K562 (cell line): ENCODE measurements at regions not wholly inside any gene's neighbourhood (a gene's known extent, or its start where the extent isn't known, plus 50 kb on each side); places are given as distances from the start of the nearest gene placed in this dataset.
"Not testable (repeated sequence)": the region's sequence is repeated elsewhere in the genome, so short reads cannot be mapped to it uniquely, and the experiment has no call there.

Experiments used
- ATAC-seq: fragments of 200-7000 bp; cut with Tn5 transposase; 3 replicates; pipeline ENCODE4 v1.9.1; 2020; ENCODE audit warnings: moderate library complexity
- BruUV-seq: library from RNA; stranded (reverse); fragments of 400-500 nt; replicated peaks from 2 replicates; lab custom pipeline; 2021; lab: Mats Ljungman, UMichigan
- CTCF ChIA-PET: fragments of 300-600 bp; formaldehyde crosslinking; extraction: SDS; loops from one replicate; lab custom pipeline; 2021; ENCODE audit warnings: low intra/inter-chr PET ratio; lab: Yijun Ruan, JAX
- POLR2A ChIA-PET: fragments of 300-600, 350-650 bp; sonication (Branson Sonifier 250); formaldehyde crosslinking; extraction: SDS; loops from one replicate; lab custom pipeline; 2021; ENCODE audit warnings: antibody characterized with exemption, inconsistent platforms; lab: Yijun Ruan, JAX
- DNase-seq, 4 experiments: peaks; one replicate each; pipeline versions ENCODE4 v3.0.0 to v3.0.0-alpha.2; 2011 to 2018; ENCODE audit warnings: low spot score in 3 of 4, mixed read lengths in 3 of 4; ENCODE audit errors: extremely low read depth in 1 of 4
- FAIRE-seq: peaks from 2 replicates; lab custom pipeline; 2011; peaks lifted over from hg19 to GRCh38; lab: Jason Lieb, UNC
- H2AFZ ChIP-seq: 2 replicates; pipeline ENCODE4 v1.6.0; 2011; ENCODE audit warnings: low read depth, low read length, control low read depth, inconsistent platforms
- H3K27ac ChIP-seq: fragments of 200-600 bp; 3 replicates; pipeline ENCODE4 v1.8.0; 2011; ENCODE audit warnings: low read depth, mild to moderate bottlenecking, control low read depth, inconsistent platforms, low read length, moderate library complexity, mixed read lengths; ENCODE audit errors: extremely low read depth
- H3K27me3 ChIP-seq, 2 experiments: fragments of 300-600 bp in 1 of 2; 2 replicates in 1 of 2; 3 replicates in 1 of 2; pipeline versions ENCODE4 v1.6.0 to v1.8.0; 2011; ENCODE audit warnings: inconsistent platforms in 2 of 2, low read length in 2 of 2, mild to moderate bottlenecking in 1 of 2, mixed read lengths in 1 of 2, moderate library complexity in 1 of 2; ENCODE audit not compliant: control insufficient read depth in 2 of 2, insufficient read depth in 2 of 2
- H3K36me3 ChIP-seq: fragments of 300-600 bp; 3 replicates; pipeline ENCODE4 v1.8.0; 2011; ENCODE audit warnings: mild to moderate bottlenecking, low read length, inconsistent platforms; ENCODE audit not compliant: control insufficient read depth, insufficient read depth
- H3K4me1 ChIP-seq, 2 experiments: fragments of 200-600 bp in 1 of 2; replicated peaks in 1 of 2; 2 replicates in 1 of 2; 3 replicates in 1 of 2; pipeline versions ENCODE4 v1.5.1 to v1.8.0; 2011; ENCODE audit warnings: inconsistent platforms in 2 of 2, low read length in 2 of 2, mild to moderate bottlenecking in 1 of 2, mixed read lengths in 1 of 2, moderate library complexity in 1 of 2; ENCODE audit not compliant: control insufficient read depth in 2 of 2, insufficient read depth in 2 of 2
- H3K4me2 ChIP-seq: 2 replicates; pipeline ENCODE4 v1.6.1; 2011; ENCODE audit warnings: low read length, control low read depth, inconsistent platforms, mixed read lengths; ENCODE audit not compliant: insufficient read depth
- H3K4me3 ChIP-seq: fragments of 200-600 bp; sonication (generic), shearing (Covaris generic); 2 replicates; pipeline ENCODE4 v1.5.1; 2016; ENCODE audit warnings: control low read depth, inconsistent platforms
- H3K79me2 ChIP-seq: fragments of 200-600 bp; 3 replicates; pipeline ENCODE4 v1.8.0; 2011; ENCODE audit warnings: low read length, inconsistent platforms; ENCODE audit not compliant: control insufficient read depth, insufficient read depth
- H3K9ac ChIP-seq, 2 experiments: 2 replicates each; pipeline versions ENCODE4 v1.6.0 to v1.6.1; 2011; ENCODE audit warnings: low read depth in 2 of 2, low read length in 2 of 2, control low read depth in 1 of 2, inconsistent platforms in 1 of 2, mild to moderate bottlenecking in 1 of 2, mixed read lengths in 1 of 2; ENCODE audit not compliant: insufficient read depth in 1 of 2
- H3K9me1 ChIP-seq: one replicate; pipeline ENCODE4 v1.6.0; 2011; ENCODE audit warnings: inconsistent platforms, mild to moderate bottlenecking, low read length, moderate library complexity; ENCODE audit not compliant: control insufficient read depth, insufficient read depth
- H3K9me3 ChIP-seq: replicated peaks from 2 replicates; pipeline ENCODE4 v1.5.1; 2011; ENCODE audit warnings: low read depth, low read length, inconsistent platforms; ENCODE audit not compliant: control insufficient read depth, insufficient read depth
- H4K20me1 ChIP-seq: replicated peaks from 2 replicates; pipeline ENCODE4 v1.6.1; 2011; ENCODE audit warnings: low read length, inconsistent platforms, mixed read lengths; ENCODE audit not compliant: control insufficient read depth, insufficient read depth
- AFF4 ChIP-seq: sonication (generic); formaldehyde crosslinking; IDR thresholded peaks from 2 replicates; pipeline ENCODE4 v1.8.0; 2023; ENCODE audit warnings: mild to moderate bottlenecking, missing genetic modification reagents
- CHD1 ChIP-seq: fragments of 200-600 bp; sonication (generic); IDR thresholded peaks from one replicate; pipeline ENCODE4 v1.6.1; 2012; ENCODE audit warnings: mild to moderate bottlenecking, moderate library complexity, low read length, inconsistent platforms
- CREB1 ChIP-seq, 2 experiments: sonication (generic) in 1 of 2; formaldehyde crosslinking in 1 of 2; IDR thresholded peaks; 2 replicates each; pipeline versions ENCODE4 v1.6.1 to v1.8.0; 2012 to 2022; ENCODE audit warnings: inconsistent platforms in 1 of 2, mild to moderate bottlenecking in 1 of 2, missing genetic modification reagents in 1 of 2, moderate library complexity in 1 of 2
- DMBX1 ChIP-seq: fragments of 250-450 bp; sonication (Bioruptor Pico); IDR thresholded peaks from 2 replicates; pipeline ENCODE4 v1.8.0; 2022; ENCODE audit warnings: inconsistent platforms, mild to moderate bottlenecking, moderate library complexity, borderline replicate concordance
- MNT ChIP-seq, 2 experiments: fragments of 450-650 bp; conservative IDR thresholded peaks; 2 replicates each; pipeline ENCODE4 v1.6.1; 2017; ENCODE audit warnings: mild to moderate bottlenecking in 2 of 2, moderate library complexity in 2 of 2
- NCOA4 ChIP-seq: fragments of 450-650 bp; IDR thresholded peaks from 2 replicates; pipeline ENCODE4 v1.6.1; 2018; ENCODE audit warnings: mild to moderate bottlenecking; ENCODE audit not compliant: partially characterized antibody
- WGBS: fragments of 100-300 bp; shearing (Covaris generic); methylation state at CpG from one replicate; pipeline ENCODE4 v1.1.6; 2016; ENCODE audit warnings: low coverage, mixed read lengths; ENCODE audit not compliant: insufficient coverage; ENCODE audit errors: missing lambda C conversion rate; 5-methylcytosine and 5-hydroxymethylcytosine counted together
- in situ Hi-C: fragments of 300-500 bp; cut with MboI; formaldehyde crosslinking; loops from 4 replicates; pipeline ENCODE4 v1.15.0; 2018; ENCODE audit warnings: inconsistent platforms, mixed read lengths
- intact Hi-C: fragments of 100-400 bp; cut with micrococcal nuclease; formaldehyde crosslinking; loops from 2 replicates; pipeline ENCODE4 v1.14.2; 2022
- TF ChIP-seq, protein P1 (sequence below): fragments of 250-450 bp; sonication (Bioruptor Pico); IDR thresholded peaks from 2 replicates; pipeline ENCODE4 v1.8.0; 2021; ENCODE audit warnings: mild to moderate bottlenecking, moderate library complexity

DNA sequence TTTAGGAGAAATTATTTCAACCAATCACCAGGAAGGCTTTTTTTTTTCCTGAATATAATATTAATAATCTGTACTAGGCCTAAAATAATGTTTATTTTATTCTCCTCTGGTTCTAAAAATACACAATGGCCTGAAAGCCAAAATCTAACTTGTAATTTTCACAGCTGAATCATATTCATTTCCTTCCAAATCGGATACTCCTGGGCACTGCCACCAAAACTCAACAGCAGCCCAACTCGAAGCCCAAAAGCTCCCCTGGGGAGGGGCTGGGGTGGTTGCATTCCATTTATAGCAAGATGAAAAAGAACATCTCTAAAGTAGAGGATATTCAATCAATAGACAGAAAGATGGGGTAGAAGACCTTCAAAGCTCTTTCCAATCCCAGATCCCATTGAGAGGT, 100.5 kb upstream of the SETBP1 start (continued):
- TF ChIP-seq DMBX1 (CRISPR knock-in tag) (no peak), CREB1 (IDR thresholded peaks at IDR 0.05) (no peak), CREB1 (CRISPR knock-in tag; IDR thresholded peaks at IDR 0.05) (no peak)

DNA sequence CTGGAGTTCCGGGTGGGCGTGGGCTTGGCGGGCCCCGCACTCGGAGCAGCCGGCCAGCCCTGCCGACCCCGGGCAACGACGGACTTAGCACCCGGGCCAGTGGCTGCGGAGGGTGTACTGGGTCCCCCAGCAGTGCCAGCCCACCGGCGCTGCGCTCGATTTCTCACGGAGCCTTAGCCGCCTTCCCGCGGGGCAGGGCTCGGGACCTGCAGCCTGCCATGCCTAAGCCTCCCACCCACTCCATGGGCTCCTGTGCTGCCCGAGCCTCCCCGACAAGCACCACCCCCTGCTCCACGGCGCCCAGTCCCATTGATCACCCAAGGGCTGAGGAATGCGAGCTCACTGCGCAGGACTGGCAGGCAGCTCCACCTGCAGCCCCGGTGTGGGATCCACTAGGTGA, 99.9 kb upstream of the SETBP1 start:
- H3K27ac ChIP-seq, intact Hi-C loops: not testable (repeated sequence)
- WGBS = 7% methylated on average over 12 of the region's 28 CpGs

GRCh38 chr18:44582456-44582855, 98.2 kb upstream of the SETBP1 start:
- no peak for DNase-seq
- no peaks in the 10 kb centered on the region for H3K9me1 ChIP-seq
- ChIA-PET POLR2A (no interaction called here), CTCF (no interaction called here)
- intact Hi-C loops (no loop called here), in situ Hi-C loops (no loop called here)
- no peaks in the 10 kb centered on the region for H3K9me3 ChIP-seq
- no TSS peak for BruUV-seq
- H3K27ac ChIP-seq = no peak overlapping the region
- ATAC-seq = no peak
- no peaks in the 10 kb centered on the region for H3K79me2 ChIP-seq
- no peaks in the 10 kb centered on the region for H3K27me3 ChIP-seq
- no peak overlapping the region for H3K9ac ChIP-seq
- no peaks in the 10 kb centered on the region for H3K4me1 ChIP-seq
- no peaks in the 10 kb centered on the region for H4K20me1 ChIP-seq
- no peak for FAIRE-seq
- H3K4me3 ChIP-seq = no peak overlapping the region
- H3K36me3 ChIP-seq = no peaks in the 10 kb centered on the region
- no peak overlapping the region for H3K4me2 ChIP-seq
- no peak overlapping the region for H2AFZ ChIP-seq
- no peak for TF ChIP-seq AFF4 (CRISPR knock-in tag)
- TF ChIP-seq NCOA4 = no peak
- TF ChIP-seq MNT (conservative IDR thresholded peaks at IDR 0.05) = no peak
- TF ChIP-seq CHD1 = no peak
- TF ChIP-seq, protein P1, sequence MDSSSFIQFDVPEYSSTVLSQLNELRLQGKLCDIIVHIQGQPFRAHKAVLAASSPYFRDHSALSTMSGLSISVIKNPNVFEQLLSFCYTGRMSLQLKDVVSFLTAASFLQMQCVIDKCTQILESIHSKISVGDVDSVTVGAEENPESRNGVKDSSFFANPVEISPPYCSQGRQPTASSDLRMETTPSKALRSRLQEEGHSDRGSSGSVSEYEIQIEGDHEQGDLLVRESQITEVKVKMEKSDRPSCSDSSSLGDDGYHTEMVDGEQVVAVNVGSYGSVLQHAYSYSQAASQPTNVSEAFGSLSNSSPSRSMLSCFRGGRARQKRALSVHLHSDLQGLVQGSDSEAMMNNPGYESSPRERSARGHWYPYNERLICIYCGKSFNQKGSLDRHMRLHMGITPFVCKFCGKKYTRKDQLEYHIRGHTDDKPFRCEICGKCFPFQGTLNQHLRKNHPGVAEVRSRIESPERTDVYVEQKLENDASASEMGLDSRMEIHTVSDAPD (CRISPR knock-in tag) = no peak

More for the DNA sequence above, 99.9 kb upstream of the SETBP1 start:
- DNase-seq, FAIRE-seq, H3K9me3 ChIP-seq, BruUV-seq, in situ Hi-C loops, H3K9ac ChIP-seq, H3K4me3 ChIP-seq, H2AFZ ChIP-seq, H4K20me1 ChIP-seq, H3K79me2 ChIP-seq, H3K27me3 ChIP-seq, H3K36me3 ChIP-seq, H3K9me1 ChIP-seq, H3K4me1 ChIP-seq, H3K4me2 ChIP-seq, ATAC-seq, CTCF ChIA-PET: not testable (repeated sequence)
- POLR2A ChIA-PET = interaction anchor here (0.6 kb wide), 1 partner anchor 11 kb away, joined by 4 read pairs; no protein-coding TSS in a partner anchor
